Sigmoid colon (tissue), 4 donors: ENCODE measurements at regions not wholly inside any gene's neighbourhood (a gene's known extent, or its start where the extent isn't known, plus 50 kb on each side); places are given as distances from the start of the nearest gene placed in this dataset.

Source experiments
- CTCF ChIP-seq, 4 experiments: fragments of 450-650 bp in 3 of 4; fragments of 200-600 bp in 1 of 4; IDR thresholded peaks; one replicate each; pipeline ENCODE4 v1.5.1; 2016 to 2019; ENCODE audit warnings: antibody characterized with exemption in 4 of 4, mild to moderate bottlenecking in 3 of 4, moderate library complexity in 2 of 4
- EP300 ChIP-seq, 4 donors: sonication (generic); formaldehyde crosslinking; IDR thresholded peaks; one replicate each; pipeline ENCODE4 v1.6.1; 2017; ENCODE audit warnings: antibody characterized with exemption in 4 of 4
- POLR2A ChIP-seq, 2 donors: fragments of 450-650 bp; IDR thresholded peaks; one replicate each; pipeline ENCODE4 v1.6.1; 2016; ENCODE audit warnings: antibody characterized with exemption in 2 of 2, mild to moderate bottlenecking in 2 of 2, moderate library complexity in 2 of 2
- POLR2AphosphoS5 ChIP-seq, 4 donors: sonication (generic); formaldehyde crosslinking; IDR thresholded peaks; one replicate each; pipeline ENCODE4 v1.6.1; 2017; ENCODE audit warnings: antibody characterized with exemption in 4 of 4

GRCh38 chr12:114823724-114824123, 139.7 kb upstream of the TBX3 start:
- TF ChIP-seq CTCF (IDR thresholded peaks at IDR 0.05) (no peak), POLR2AphosphoS5 (IDR thresholded peaks at IDR 0.05) (no peak), POLR2A (IDR thresholded peaks at IDR 0.05) (no peak), EP300 (IDR thresholded peaks at IDR 0.05) (no peak)
